ENCODE measurements at regions not wholly inside any gene's neighbourhood (a gene's known extent, or its start where the extent isn't known, plus 50 kb on each side); places are given as distances from the start of the nearest gene placed in this dataset.

GRCh38 chr1:221256773-221257172 is 377.5 kb downstream of the HLX start:
- TF ChIP-seq CTCF (IDR thresholded peaks at IDR 0.05 in 4 of 5, conservative IDR thresholded peaks at IDR 0.05 in 1 of 5) = no peak
- no peak for TF ChIP-seq POLR2A (IDR thresholded peaks at IDR 0.05)
